ENCODE measurements at regions not wholly inside any gene's neighbourhood (a gene's known extent, or its start where the extent isn't known, plus 50 kb on each side); places are given as distances from the start of the nearest gene placed in this dataset.

DNA sequence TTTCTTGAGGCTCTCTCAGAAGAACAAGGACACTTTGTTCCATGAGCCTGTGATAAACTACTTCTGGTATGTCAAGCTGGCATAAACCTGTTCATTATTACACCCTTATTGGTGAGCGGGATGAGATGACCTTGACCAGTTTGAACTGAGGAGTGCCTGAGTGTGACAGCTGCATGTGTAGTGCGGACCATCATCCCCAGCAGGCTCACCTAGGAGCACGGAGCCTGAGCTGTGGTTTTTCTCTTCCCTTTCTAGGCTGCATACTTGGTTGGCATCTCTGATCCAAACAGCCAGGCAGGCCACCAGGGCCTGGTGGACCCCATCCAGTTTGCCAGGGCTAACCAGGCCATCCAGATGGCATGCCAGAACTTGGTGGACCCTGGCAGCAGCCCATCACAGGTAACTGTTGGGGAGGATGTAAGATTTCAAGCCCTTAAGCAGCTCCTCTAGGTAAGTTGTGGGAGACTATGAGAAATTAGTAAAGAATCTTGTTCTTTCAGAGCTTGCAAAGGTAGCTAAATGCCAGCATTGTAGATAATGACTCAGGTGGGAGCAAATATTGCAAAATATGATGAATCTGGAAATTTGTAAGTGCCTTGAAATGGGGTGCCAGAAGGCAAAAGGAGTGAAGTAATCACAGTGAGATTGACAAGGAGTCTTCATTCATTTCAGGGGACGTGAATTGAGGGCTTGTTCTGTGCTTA, 288.9 kb upstream of the TPM1 start:
- TF ChIP-seq, protein P1, sequence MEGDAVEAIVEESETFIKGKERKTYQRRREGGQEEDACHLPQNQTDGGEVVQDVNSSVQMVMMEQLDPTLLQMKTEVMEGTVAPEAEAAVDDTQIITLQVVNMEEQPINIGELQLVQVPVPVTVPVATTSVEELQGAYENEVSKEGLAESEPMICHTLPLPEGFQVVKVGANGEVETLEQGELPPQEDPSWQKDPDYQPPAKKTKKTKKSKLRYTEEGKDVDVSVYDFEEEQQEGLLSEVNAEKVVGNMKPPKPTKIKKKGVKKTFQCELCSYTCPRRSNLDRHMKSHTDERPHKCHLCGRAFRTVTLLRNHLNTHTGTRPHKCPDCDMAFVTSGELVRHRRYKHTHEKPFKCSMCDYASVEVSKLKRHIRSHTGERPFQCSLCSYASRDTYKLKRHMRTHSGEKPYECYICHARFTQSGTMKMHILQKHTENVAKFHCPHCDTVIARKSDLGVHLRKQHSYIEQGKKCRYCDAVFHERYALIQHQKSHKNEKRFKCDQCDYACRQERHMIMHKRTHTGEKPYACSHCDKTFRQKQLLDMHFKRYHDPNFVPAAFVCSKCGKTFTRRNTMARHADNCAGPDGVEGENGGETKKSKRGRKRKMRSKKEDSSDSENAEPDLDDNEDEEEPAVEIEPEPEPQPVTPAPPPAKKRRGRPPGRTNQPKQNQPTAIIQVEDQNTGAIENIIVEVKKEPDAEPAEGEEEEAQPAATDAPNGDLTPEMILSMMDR (IDR thresholded peaks at IDR 0.05; ENCODE audit: insufficient read depth, low read depth, low read length) = no peak
- TF ChIP-seq EZH2 (IDR thresholded peaks at IDR 0.05; ENCODE audit: insufficient read depth, low read length) = no peak
